ENCODE measurements at regions not wholly inside any gene's neighbourhood (a gene's known extent, or its start where the extent isn't known, plus 50 kb on each side); places are given as distances from the start of the nearest gene placed in this dataset.
A peak's percentile ranks its signal among the peaks of the same experiment; 100 is the strongest.

DNA sequence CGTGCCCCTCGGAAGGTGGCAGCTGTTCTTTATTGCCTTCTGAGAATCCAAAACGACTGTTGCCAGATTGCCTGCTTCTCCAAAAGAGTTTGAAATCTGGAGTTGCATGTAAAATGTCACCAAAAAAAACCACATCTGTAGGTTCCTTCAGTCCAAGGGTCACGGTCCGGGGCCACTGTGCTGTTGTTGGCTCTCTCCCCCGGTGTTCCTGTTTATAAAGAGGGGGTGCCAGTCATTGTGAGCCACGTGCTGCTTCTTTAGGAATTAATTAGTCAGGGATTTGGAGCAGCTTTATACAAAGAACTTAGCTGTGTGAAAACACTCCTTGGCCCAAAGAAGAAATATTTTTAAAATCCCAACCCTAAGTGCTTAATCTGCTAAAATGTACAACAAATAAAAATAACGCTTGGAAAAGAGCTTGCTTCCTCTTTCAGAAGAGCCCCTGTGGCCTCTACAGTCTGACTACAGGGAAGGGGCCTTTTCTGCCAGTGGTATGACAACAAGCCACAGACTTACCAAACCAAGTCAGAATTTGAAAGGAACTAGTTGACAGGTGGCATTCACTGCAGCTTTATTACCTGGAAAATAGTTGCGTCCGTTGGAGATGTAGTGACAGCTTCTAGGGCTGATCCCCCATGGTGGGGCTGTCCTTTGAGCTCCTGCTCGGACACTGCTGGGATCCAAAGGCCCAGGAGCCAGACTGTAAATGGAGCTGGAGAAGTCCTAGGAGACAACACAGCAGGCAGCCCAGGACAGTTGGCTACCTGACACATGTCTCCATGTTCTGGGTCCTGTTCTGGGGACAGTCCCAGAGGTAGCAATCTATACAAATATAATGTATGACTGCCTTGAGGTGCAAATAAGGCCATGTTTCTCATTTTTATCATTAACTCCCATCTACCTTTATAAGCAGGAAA lies 84.5 kb upstream of the SLC1A4 start (continued):
- TF ChIP-seq ZFP91 (CRISPR knock-in tag; IDR thresholded peaks at IDR 0.05; ENCODE audit: borderline replicate concordance), result no peak
- TF ChIP-seq, protein P1, sequence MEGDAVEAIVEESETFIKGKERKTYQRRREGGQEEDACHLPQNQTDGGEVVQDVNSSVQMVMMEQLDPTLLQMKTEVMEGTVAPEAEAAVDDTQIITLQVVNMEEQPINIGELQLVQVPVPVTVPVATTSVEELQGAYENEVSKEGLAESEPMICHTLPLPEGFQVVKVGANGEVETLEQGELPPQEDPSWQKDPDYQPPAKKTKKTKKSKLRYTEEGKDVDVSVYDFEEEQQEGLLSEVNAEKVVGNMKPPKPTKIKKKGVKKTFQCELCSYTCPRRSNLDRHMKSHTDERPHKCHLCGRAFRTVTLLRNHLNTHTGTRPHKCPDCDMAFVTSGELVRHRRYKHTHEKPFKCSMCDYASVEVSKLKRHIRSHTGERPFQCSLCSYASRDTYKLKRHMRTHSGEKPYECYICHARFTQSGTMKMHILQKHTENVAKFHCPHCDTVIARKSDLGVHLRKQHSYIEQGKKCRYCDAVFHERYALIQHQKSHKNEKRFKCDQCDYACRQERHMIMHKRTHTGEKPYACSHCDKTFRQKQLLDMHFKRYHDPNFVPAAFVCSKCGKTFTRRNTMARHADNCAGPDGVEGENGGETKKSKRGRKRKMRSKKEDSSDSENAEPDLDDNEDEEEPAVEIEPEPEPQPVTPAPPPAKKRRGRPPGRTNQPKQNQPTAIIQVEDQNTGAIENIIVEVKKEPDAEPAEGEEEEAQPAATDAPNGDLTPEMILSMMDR (CRISPR knock-in tag; IDR thresholded peaks at IDR 0.05), result no peak
- TF ChIP-seq MAX (IDR thresholded peaks at IDR 0.05), result peak; percentile 45; the same call in 1 of the 2 replicates
- TF ChIP-seq NCOR1 (IDR thresholded peaks at IDR 0.05; ENCODE audit: borderline replicate concordance, low read length), result peak; percentile 32; the same call in 1 of the 2 replicates
- TF ChIP-seq, protein P2, sequence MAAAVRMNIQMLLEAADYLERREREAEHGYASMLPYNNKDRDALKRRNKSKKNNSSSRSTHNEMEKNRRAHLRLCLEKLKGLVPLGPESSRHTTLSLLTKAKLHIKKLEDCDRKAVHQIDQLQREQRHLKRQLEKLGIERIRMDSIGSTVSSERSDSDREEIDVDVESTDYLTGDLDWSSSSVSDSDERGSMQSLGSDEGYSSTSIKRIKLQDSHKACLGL (CRISPR knock-in tag; IDR thresholded peaks at IDR 0.05), result no peak
- TF ChIP-seq TIGD3 (CRISPR knock-in tag; IDR thresholded peaks at IDR 0.05; ENCODE audit: borderline replicate concordance), result no peak
- no peak for TF ChIP-seq EHMT2 (IDR thresholded peaks at IDR 0.05; ENCODE audit: borderline replicate concordance, low read depth, low read length)
- TF ChIP-seq, protein P3, sequence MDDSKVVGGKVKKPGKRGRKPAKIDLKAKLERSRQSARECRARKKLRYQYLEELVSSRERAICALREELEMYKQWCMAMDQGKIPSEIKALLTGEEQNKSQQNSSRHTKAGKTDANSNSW (CRISPR knock-in tag; IDR thresholded peaks at IDR 0.05; ENCODE audit: borderline replicate concordance), result no peak
- TF ChIP-seq ZMYM3 (CRISPR knock-in tag; IDR thresholded peaks at IDR 0.05), result 0 out of 2 replicates have a peak, but pooled peaks have one; percentile 23
- 0 out of 2 replicates have a peak, but pooled peaks have one; percentile 25 for TF ChIP-seq ZBTB7B (CRISPR knock-in tag; IDR thresholded peaks at IDR 0.05)
- peak; percentile 48; the same call in 1 of the 2 replicates for TF ChIP-seq SOX5 (CRISPR knock-in tag; IDR thresholded peaks at IDR 0.05; ENCODE audit: borderline replicate concordance)
- TF ChIP-seq, protein P4, sequence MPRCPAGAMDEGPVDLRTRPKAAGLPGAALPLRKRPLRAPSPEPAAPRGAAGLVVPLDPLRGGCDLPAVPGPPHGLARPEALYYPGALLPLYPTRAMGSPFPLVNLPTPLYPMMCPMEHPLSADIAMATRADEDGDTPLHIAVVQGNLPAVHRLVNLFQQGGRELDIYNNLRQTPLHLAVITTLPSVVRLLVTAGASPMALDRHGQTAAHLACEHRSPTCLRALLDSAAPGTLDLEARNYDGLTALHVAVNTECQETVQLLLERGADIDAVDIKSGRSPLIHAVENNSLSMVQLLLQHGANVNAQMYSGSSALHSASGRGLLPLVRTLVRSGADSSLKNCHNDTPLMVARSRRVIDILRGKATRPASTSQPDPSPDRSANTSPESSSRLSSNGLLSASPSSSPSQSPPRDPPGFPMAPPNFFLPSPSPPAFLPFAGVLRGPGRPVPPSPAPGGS (CRISPR knock-in tag; IDR thresholded peaks at IDR 0.05), result no peak
- no peak for TF ChIP-seq STAT5B (CRISPR knock-in tag; IDR thresholded peaks at IDR 0.05)
- TF ChIP-seq ZBTB49 (CRISPR knock-in tag; IDR thresholded peaks at IDR 0.05; ENCODE audit: borderline replicate concordance), result no peak

All from HepG2 (cell line).